ENCODE measurements at regions not wholly inside any gene's neighbourhood (a gene's known extent, or its start where the extent isn't known, plus 50 kb on each side); places are given as distances from the start of the nearest gene placed in this dataset.

- DNase-seq (no peak), ATAC-seq (ENCODE audit: low read depth) (no peak)
- no peak overlapping the region for H2AK9ac ChIP-seq (replicated peaks; ENCODE audit: low read depth, low read length, poor library complexity)
- H3K36me3 ChIP-seq (ENCODE audit: control insufficient read depth, insufficient read depth, low read length) = no peaks in the 10 kb centered on the region
- no peak overlapping the region for H3K9ac ChIP-seq (ENCODE audit: low read depth, low read length)
- H3K23ac ChIP-seq (ENCODE audit: low read depth, low read length) = no peak overlapping the region
- H3K79me1 ChIP-seq (ENCODE audit: low read depth in 1 of 2, low read length in 2 of 2) = no peaks in the 10 kb centered on the region
- H4K5ac ChIP-seq (ENCODE audit: low read depth, low read length) = no peak overlapping the region
- no peak overlapping the region for H3K18ac ChIP-seq (ENCODE audit: low read depth, low read length)
- no peak overlapping the region for H3K27ac ChIP-seq (ENCODE audit: insufficient read depth, low read length)
- H2BK120ac ChIP-seq (ENCODE audit: low read depth, low read length) = no peak overlapping the region
- H3K9me3 ChIP-seq (ENCODE audit: control insufficient read depth, insufficient read depth, low read length) = peaks cover 7% of the 10 kb centered on the region; the same call in 1 of the 2 replicates
- no peak overlapping the region for H3K4me3 ChIP-seq (ENCODE audit: insufficient read depth, low read depth, low read length)
- H2BK15ac ChIP-seq (ENCODE audit: low read depth, low read length) = no peak overlapping the region
- no peaks in the 10 kb centered on the region for H4K20me1 ChIP-seq (ENCODE audit: insufficient read depth, low read length)
- ChIA-PET CTCF (no interaction called here), POLR2A (ENCODE audit: unreplicated experiment) (no interaction called here)
- no peaks in the 10 kb centered on the region for H3K9me1 ChIP-seq (ENCODE audit: insufficient read depth, low read length)
- H3K14ac ChIP-seq (replicated peaks; ENCODE audit: low read depth, low read length) = no peak overlapping the region
- in situ Hi-C loops (cut with MboI; ENCODE audit: low sequenced_read_pairs) = no loop called here
- intact Hi-C loops (cut with micrococcal nuclease) = no loop called here
- no peaks in the 10 kb centered on the region for H3K4me1 ChIP-seq (ENCODE audit: control insufficient read depth, insufficient read depth, low read length)
- no TSS peak for BruUV-seq (replicated peaks)
- no peaks in the 10 kb centered on the region for H3K27me3 ChIP-seq (ENCODE audit: control insufficient read depth, insufficient read depth, low read length)
- H2AK5ac ChIP-seq (ENCODE audit: low read depth, low read length) = no peak overlapping the region
- no peak overlapping the region for H4K91ac ChIP-seq (ENCODE audit: insufficient read depth, low read depth, low read length)
- H4K8ac ChIP-seq (ENCODE audit: low read depth in 2 of 2, low read length in 2 of 2) = no peak overlapping the region
- no peak overlapping the region for H2AFZ ChIP-seq (replicated peaks; ENCODE audit: low read length, poor library complexity)
- TF ChIP-seq RAD21 (IDR thresholded peaks at IDR 0.05; ENCODE audit: low read length) (no peak), MAFK (IDR thresholded peaks at IDR 0.05; ENCODE audit: low read depth, low read length) (no peak), SMC3 (IDR thresholded peaks at IDR 0.05; ENCODE audit: low read depth, low read length) (no peak), NFE2L2 (IDR thresholded peaks at IDR 0.05; ENCODE audit: low read depth, low read length) (no peak), ELK1 (IDR thresholded peaks at IDR 0.05; ENCODE audit: borderline replicate concordance, low read depth, low read length) (no peak), RFX5 (IDR thresholded peaks at IDR 0.05; ENCODE audit: low read depth, low read length) (no peak), CHD1 (IDR thresholded peaks at IDR 0.05; ENCODE audit: low read depth, low read length) (no peak), BHLHE40 (IDR thresholded peaks at IDR 0.05; ENCODE audit: low read depth, low read length) (no peak), RCOR1 (IDR thresholded peaks at IDR 0.05; ENCODE audit: insufficient replicate concordance, low read length) (no peak), POLR2A (IDR thresholded peaks at IDR 0.05; ENCODE audit: low read depth, low read length) (no peak), FOS (IDR thresholded peaks at IDR 0.05; ENCODE audit: low read depth, low read length) (no peak), MAZ (IDR thresholded peaks at IDR 0.05; ENCODE audit: borderline replicate concordance, low read depth, low read length) (no peak), CEBPB (IDR thresholded peaks at IDR 0.05; ENCODE audit: low read depth, low read length) (no peak), USF2 (IDR thresholded peaks at IDR 0.05; ENCODE audit: low read depth, low read length) (no peak), CTCF (conservative IDR thresholded peaks at IDR 0.05; ENCODE audit: low read depth, low read length) (no peak), MXI1 (IDR thresholded peaks at IDR 0.05; ENCODE audit: borderline replicate concordance, low read depth, low read length) (no peak)
- H3K4ac ChIP-seq (ENCODE audit: low read depth, low read length) = no peak overlapping the region
- dilution Hi-C loops (cut with HindIII; ENCODE audit: low sequenced_read_pairs, unreplicated experiment) = no loop called here
- no peak overlapping the region for H2BK20ac ChIP-seq (ENCODE audit: low read depth, low read length)
- no peak overlapping the region for H2BK5ac ChIP-seq (ENCODE audit: low read depth, low read length, poor library complexity, severe bottlenecking)
- no peak overlapping the region for H3K56ac ChIP-seq (ENCODE audit: extremely low read depth, insufficient read depth, low read length)
- H3K4me2 ChIP-seq (ENCODE audit: low read depth, low read length) = no peak overlapping the region
These were observed 349.3 kb upstream of the VWC2 start for GRCh38 chr7:49424109-49424508.

Data from IMR-90 (cell line).